ENCODE measurements at regions not wholly inside any gene's neighbourhood (a gene's known extent, or its start where the extent isn't known, plus 50 kb on each side); places are given as distances from the start of the nearest gene placed in this dataset.
"Not testable (repeated sequence)": the region's sequence is repeated elsewhere in the genome, so short reads cannot be mapped to it uniquely, and the experiment has no call there.

GRCh38 chr18:66254121-66254520, 349.8 kb downstream of the CDH19 start:
- POLR2A ChIA-PET, result no interaction called here
- no peak for DNase-seq (ENCODE audit: extremely low spot score)
- CTCF ChIA-PET, result no interaction called here
- TF ChIP-seq BHLHE40 (IDR thresholded peaks at IDR 0.05; ENCODE audit: borderline replicate concordance) (no peak), L3MBTL2 (conservative IDR thresholded peaks at IDR 0.05) (no peak), ARNT (IDR thresholded peaks at IDR 0.05) (no peak), CTBP1 (IDR thresholded peaks at IDR 0.05; ENCODE audit: borderline replicate concordance) (no peak), TARDBP (IDR thresholded peaks at IDR 0.05) (no peak), PKNOX1 (IDR thresholded peaks at IDR 0.05) (no peak), ZNF384 (IDR thresholded peaks at IDR 0.05) (no peak), LEF1 (IDR thresholded peaks at IDR 0.05; ENCODE audit: borderline replicate concordance) (no peak), HDGF (IDR thresholded peaks at IDR 0.05; ENCODE audit: borderline replicate concordance) (no peak), ELF4 (IDR thresholded peaks at IDR 0.05) (no peak)

GRCh38 chr18:66252703-66253102, 351.2 kb downstream of the CDH19 start:
- ChIA-PET POLR2A (no interaction called here), CTCF (no interaction called here)
- TF ChIP-seq ELF4 (IDR thresholded peaks at IDR 0.05) (no peak), ZNF384 (IDR thresholded peaks at IDR 0.05) (no peak), FOXK2 (IDR thresholded peaks at IDR 0.05) (no peak), BHLHE40 (IDR thresholded peaks at IDR 0.05; ENCODE audit: borderline replicate concordance) (no peak), L3MBTL2 (conservative IDR thresholded peaks at IDR 0.05) (no peak), SUZ12 (IDR thresholded peaks at IDR 0.05) (no peak), TARDBP (IDR thresholded peaks at IDR 0.05) (no peak), LEF1 (IDR thresholded peaks at IDR 0.05; ENCODE audit: borderline replicate concordance) (no peak), SP1 (IDR thresholded peaks at IDR 0.05) (no peak), ARNT (IDR thresholded peaks at IDR 0.05) (no peak), FOXA1 (IDR thresholded peaks at IDR 0.05) (no peak), PKNOX1 (IDR thresholded peaks at IDR 0.05) (no peak), NFRKB (IDR thresholded peaks at IDR 0.05) (no peak), CTBP1 (IDR thresholded peaks at IDR 0.05; ENCODE audit: borderline replicate concordance) (no peak), HDGF (IDR thresholded peaks at IDR 0.05; ENCODE audit: borderline replicate concordance) (no peak), FOXM1 (IDR thresholded peaks at IDR 0.05; ENCODE audit: borderline replicate concordance) (no peak)
- no peak for DNase-seq (ENCODE audit: extremely low spot score)

GRCh38 chr18:66235206-66235605, 368.7 kb downstream of the CDH19 start:
- DNase-seq (ENCODE audit: extremely low spot score), result no peak
- POLR2A ChIA-PET, result no interaction called here
- CTCF ChIA-PET, result no interaction called here
- no peak for TF ChIP-seq ZNF384 (IDR thresholded peaks at IDR 0.05)
- no peak for TF ChIP-seq L3MBTL2 (conservative IDR thresholded peaks at IDR 0.05)
- no peak for TF ChIP-seq PKNOX1 (IDR thresholded peaks at IDR 0.05)
- no peak for TF ChIP-seq FOXA1 (IDR thresholded peaks at IDR 0.05)
- no peak for TF ChIP-seq TARDBP (IDR thresholded peaks at IDR 0.05)
- TF ChIP-seq ELF4 (IDR thresholded peaks at IDR 0.05), result no peak
- TF ChIP-seq FOXM1 (IDR thresholded peaks at IDR 0.05; ENCODE audit: borderline replicate concordance), result no peak
- no peak for TF ChIP-seq SUZ12 (IDR thresholded peaks at IDR 0.05)

- ChIA-PET POLR2A (no interaction called here), CTCF (no interaction called here)
- TF ChIP-seq BHLHE40 (IDR thresholded peaks at IDR 0.05; ENCODE audit: borderline replicate concordance) (no peak), FOXK2 (IDR thresholded peaks at IDR 0.05) (no peak), ELF4 (IDR thresholded peaks at IDR 0.05) (no peak), FOXM1 (IDR thresholded peaks at IDR 0.05; ENCODE audit: borderline replicate concordance) (no peak), CTBP1 (IDR thresholded peaks at IDR 0.05; ENCODE audit: borderline replicate concordance) (no peak), FOXA1 (IDR thresholded peaks at IDR 0.05) (no peak), L3MBTL2 (conservative IDR thresholded peaks at IDR 0.05) (no peak), TARDBP (IDR thresholded peaks at IDR 0.05) (no peak), ZNF384 (IDR thresholded peaks at IDR 0.05) (no peak), ARNT (IDR thresholded peaks at IDR 0.05) (no peak), PKNOX1 (IDR thresholded peaks at IDR 0.05) (no peak)
- no peak for DNase-seq (ENCODE audit: extremely low spot score)
Observed at GRCh38 chr18:66226782-66227181, 377.1 kb downstream of the CDH19 start.

- POLR2A ChIA-PET; CTCF ChIA-PET; DNase-seq (ENCODE audit: extremely low spot score): not testable (repeated sequence)
Observed at GRCh38 chr18:66223317-66223716, 380.6 kb downstream of the CDH19 start.

GRCh38 chr18:66222174-66222573, 381.7 kb downstream of the CDH19 start:
- TF ChIP-seq SP1 (IDR thresholded peaks at IDR 0.05) (no peak), L3MBTL2 (conservative IDR thresholded peaks at IDR 0.05) (no peak), CTBP1 (IDR thresholded peaks at IDR 0.05; ENCODE audit: borderline replicate concordance) (no peak)
- no peak for DNase-seq (ENCODE audit: extremely low spot score)
- ChIA-PET CTCF (no interaction called here), POLR2A (no interaction called here)

- ChIA-PET CTCF (no interaction called here), POLR2A (no interaction called here)
- no peak for DNase-seq (ENCODE audit: extremely low spot score)
- TF ChIP-seq SUZ12 (IDR thresholded peaks at IDR 0.05), result no peak
- no peak for TF ChIP-seq PKNOX1 (IDR thresholded peaks at IDR 0.05)
- TF ChIP-seq L3MBTL2 (conservative IDR thresholded peaks at IDR 0.05), result no peak
- TF ChIP-seq FOXK2 (IDR thresholded peaks at IDR 0.05), result no peak
- no peak for TF ChIP-seq HDGF (IDR thresholded peaks at IDR 0.05; ENCODE audit: borderline replicate concordance)
- no peak for TF ChIP-seq FOXM1 (IDR thresholded peaks at IDR 0.05; ENCODE audit: borderline replicate concordance)
- no peak for TF ChIP-seq NFRKB (IDR thresholded peaks at IDR 0.05)
- no peak for TF ChIP-seq LEF1 (IDR thresholded peaks at IDR 0.05; ENCODE audit: borderline replicate concordance)
- no peak for TF ChIP-seq ZNF384 (IDR thresholded peaks at IDR 0.05)
- TF ChIP-seq ARNT (IDR thresholded peaks at IDR 0.05), result no peak
- TF ChIP-seq TARDBP (IDR thresholded peaks at IDR 0.05), result no peak
- no peak for TF ChIP-seq SP1 (IDR thresholded peaks at IDR 0.05)
- no peak for TF ChIP-seq FOXA1 (IDR thresholded peaks at IDR 0.05)
- TF ChIP-seq BHLHE40 (IDR thresholded peaks at IDR 0.05; ENCODE audit: borderline replicate concordance), result no peak
Observed at GRCh38 chr18:66219817-66220216, 384.1 kb downstream of the CDH19 start.
